ENCODE measurements at regions not wholly inside any gene's neighbourhood (a gene's known extent, or its start where the extent isn't known, plus 50 kb on each side); places are given as distances from the start of the nearest gene placed in this dataset.

DNA sequence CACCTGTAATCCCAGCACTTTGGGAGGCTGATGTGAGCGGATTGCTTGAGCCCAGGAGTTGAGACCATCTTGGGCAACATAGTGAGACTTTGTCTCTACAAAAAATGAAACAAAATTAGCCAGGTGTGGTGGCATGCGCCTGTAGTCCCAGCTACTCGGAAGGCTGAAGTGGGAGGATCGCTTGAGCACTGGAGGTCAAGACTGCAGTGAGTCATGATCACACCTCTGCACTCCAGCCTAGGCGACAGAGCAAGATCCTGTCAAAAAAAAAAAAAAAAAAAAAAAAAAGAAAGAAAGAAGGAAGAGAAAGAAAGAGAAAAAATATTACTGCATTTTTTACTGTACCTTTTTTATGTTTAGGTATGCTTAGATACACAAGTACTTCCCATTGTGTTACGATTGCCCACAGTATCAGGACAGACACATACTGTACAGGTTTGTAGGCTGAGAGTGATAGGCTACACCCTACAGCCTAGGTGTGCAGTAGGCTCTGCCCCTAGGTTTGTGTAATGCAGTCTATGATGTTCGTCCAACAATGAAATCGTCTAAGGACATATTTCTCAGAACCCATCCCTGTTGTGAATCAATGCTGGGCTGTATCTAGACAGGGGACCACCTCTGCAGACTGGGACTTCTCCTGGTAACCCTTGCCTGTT, 160.4 kb upstream of the PWP1 start:
- no peak for DNase-seq (ENCODE audit: low read depth)

GRCh38 chr12:107525719-107526554, 159.7 kb upstream of the PWP1 start:
- no peak for DNase-seq (ENCODE audit: low read depth)

DNA sequence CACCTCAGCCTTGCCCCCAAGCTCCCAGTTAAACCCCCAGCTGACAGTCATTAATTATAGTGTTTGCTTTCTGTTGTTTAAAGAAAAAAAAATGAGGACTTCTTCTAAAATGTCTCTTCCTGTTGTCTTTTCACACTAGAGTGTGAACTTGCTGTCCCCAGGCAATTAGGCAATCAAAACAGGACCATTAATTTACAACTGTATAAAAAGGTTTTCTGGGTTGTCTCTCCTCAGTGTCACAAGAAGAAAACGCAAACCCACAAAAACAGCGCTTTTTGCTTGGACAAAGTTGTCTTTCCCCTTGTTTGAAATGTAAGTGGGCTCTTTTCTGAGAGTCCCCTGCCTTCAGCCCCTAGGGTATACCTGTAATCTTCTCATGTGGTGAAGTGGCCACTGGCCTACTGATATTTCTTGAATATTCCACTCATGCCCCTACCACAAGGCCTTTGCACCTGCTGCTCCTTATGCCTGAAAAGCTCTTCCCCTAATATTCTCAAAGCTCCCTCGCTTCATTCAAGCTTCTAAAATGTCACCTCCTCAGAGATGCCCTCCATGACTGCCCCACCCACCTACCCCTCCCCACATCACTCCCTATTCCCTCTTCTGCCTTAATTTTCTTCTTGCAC, 158.9 kb upstream of the PWP1 start:
- DNase-seq (ENCODE audit: low read depth): no peak

- no peak for DNase-seq (ENCODE audit: low read depth)
Observed at GRCh38 chr12:107528731-107529365, 156.8 kb upstream of the PWP1 start.

GRCh38 chr12:107529991-107530390, 155.6 kb upstream of the PWP1 start:
- no peak for DNase-seq (ENCODE audit: low read depth)

DNA sequence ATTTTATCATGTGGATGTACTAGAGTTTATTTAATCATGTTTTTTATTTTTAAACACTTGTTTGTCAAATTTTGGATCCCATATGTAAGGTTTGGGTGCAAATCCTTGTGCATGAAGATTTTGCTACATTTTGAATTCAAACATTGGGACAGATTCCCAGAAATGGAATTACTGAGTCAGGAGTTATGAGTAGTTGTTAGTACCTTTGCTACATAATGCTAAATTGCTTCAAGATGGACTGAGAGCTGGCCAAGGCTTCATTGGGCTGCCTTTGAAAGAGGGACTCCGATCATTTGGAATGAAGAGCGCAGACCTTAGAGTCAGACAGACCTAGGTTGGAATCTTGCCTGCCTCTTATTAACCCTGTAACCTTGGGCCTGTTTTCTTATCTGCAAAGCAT, 154.9 kb upstream of the PWP1 start:
- no peak for DNase-seq (ENCODE audit: low read depth)

GRCh38 chr12:107533218-107533617, 152.4 kb upstream of the PWP1 start:
- no peak for DNase-seq (ENCODE audit: low read depth)

GRCh38 chr12:107536613-107537012, 149.0 kb upstream of the PWP1 start:
- DNase-seq (ENCODE audit: low read depth): no peak

DNA sequence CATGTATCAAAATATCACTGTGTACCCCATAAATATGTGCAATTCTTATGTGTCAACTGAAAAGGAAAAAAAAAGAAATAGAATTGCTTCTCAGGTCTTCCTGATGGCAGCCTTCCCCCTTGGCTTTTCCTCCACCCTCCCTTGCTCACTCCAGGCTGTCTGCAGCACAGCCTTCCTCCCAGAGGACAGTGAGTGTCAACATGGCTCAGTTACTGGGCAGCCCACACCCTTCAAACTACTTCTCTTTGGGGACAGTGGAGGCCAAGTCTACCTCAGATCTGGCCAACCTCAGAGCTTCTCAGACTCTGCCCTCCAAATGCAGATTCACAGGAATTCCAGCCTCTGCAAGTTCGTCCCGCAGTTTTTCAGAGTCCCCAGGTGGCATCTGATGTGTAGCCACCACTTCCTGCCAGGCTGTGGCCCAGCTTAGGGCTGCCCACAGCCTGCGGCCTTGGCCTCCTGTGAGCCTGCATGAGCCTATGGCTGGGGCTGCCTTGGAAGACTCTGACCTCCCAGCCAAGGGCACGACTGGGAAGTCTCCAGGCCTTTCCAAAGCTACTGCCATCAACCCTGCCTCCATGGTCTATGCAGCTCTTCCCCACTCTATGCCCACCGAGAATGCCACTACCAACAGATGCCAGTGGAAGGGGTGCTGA, 148.0 kb upstream of the PWP1 start:
- no peak for DNase-seq (ENCODE audit: low read depth)

DNA sequence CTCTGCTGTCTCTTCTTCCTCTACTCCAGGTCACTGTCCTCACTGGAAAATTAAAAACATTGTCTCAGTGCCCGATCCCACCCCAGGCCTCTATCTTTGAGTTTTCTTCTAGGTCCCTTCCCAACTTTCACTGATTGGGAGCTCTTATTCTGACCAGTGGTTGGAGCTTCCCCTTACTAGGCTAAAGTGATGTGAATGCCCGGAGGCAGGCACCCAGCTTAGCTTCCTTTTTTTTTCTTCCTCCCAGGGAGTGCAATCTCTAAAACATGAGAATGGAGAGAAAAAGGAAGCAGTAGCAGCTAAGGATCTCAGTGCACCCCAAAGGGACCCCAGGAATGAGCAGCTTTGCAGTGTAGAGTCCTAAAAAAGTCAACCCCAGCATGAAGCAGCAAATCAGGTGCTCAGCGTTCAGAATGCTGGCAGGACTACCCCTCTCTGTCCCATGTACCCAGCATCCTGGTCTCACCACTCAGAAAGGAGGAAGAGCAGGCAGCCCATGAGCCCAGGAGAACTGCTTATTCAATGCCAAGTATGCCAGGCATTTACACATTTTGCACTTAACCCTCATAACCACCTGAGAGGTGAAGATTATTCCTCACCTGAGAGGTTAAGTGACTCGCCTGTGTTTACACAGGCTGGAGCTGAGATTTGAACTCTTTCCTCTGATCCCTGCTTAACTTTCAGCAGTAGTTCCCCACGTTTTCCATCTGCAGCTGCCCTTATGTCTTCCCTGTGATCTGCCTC, 146.2 kb upstream of the PWP1 start:
- no peak for DNase-seq (ENCODE audit: low read depth)

- DNase-seq (ENCODE audit: low read depth): no peak
Observed at GRCh38 chr12:107541001-107541705, 144.4 kb upstream of the PWP1 start.

- DNase-seq (ENCODE audit: low read depth): no peak
Observed at GRCh38 chr12:107543416-107543815, 142.2 kb upstream of the PWP1 start.

DNA sequence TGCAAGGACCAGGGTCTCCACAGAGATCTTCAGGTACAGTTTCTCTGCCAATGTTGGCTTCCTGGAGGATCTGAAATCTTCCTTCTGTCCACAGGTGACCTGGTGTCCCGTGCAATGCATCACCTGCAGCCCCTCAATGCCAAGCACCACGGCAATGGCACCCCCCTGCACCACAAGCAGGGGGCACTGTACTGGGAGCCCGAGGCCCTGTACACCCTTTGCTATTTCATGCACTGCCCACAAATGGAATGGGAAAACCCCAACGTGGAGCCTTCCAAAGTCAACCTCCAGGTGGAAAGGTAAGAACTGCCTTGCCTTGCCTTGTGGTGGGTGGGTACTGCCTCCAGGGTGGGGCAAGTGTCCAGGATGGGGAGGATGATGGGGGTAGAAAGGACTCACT, 141.8 kb upstream of the PWP1 start:
- DNase-seq (ENCODE audit: low read depth): no peak

DNA sequence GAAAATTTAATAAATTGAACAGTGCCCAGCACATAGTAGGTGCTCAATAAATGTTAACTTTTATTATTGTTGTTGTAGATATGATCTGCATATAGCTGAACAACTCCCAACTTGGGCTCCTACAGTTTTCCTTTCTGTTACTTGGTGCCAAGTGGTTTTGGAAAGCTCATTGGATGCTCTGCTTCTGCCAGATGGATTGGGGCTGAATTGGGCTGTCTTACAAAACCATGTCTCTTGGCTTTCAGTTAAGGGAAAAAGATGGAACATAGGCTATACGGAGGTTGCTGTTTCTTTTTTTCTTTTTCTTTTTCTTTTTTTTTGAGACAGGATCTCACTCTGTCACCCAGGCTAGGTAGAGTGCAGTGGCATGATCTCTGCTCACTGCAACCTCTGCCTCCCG, 140.7 kb upstream of the PWP1 start:
- DNase-seq (ENCODE audit: low read depth): no peak

DNA sequence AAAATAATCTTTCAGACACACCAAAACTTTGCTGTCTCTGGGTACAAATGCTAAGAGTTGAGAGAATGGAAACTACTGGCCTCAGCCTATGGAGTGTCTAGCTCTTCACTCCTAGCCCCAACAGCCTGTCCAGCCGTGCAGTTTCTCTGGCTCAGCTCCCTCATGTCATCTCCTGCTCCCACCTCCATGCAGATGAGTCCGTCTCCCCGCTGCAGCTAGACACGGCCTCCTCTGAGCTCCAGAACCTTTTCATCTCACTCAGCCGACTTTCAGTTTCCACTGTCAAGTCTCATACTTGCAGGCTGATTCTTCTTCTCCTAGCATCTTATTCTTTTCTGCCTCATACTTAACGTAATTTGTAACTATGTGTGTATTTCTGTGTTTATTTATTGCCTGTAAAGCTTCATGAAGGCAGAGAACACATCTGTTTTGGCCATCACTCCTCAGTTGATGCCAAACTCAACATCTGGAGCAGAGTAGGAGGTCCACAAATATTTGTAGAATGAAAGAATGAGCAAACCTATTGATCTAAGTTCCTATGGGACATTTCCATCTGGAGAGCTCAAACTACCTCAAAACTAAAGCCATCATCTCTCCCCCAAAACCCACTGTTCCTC, 139.8 kb upstream of the PWP1 start:
- DNase-seq (ENCODE audit: low read depth): no peak

GRCh38 chr12:107547389-107547788, 138.2 kb upstream of the PWP1 start:
- no peak for DNase-seq (ENCODE audit: low read depth)

GRCh38 chr12:107549651-107550480, 135.7 kb upstream of the PWP1 start:
- DNase-seq (ENCODE audit: low read depth): no peak

- no peak for DNase-seq (ENCODE audit: low read depth)
Observed at GRCh38 chr12:107551434-107551833, 134.2 kb upstream of the PWP1 start.

- no peak for DNase-seq (ENCODE audit: low read depth)
Observed at GRCh38 chr12:107552263-107552662, 133.3 kb upstream of the PWP1 start.

All from non-pigmented ciliary epithelial cell (primary cell).